Adrenal gland (tissue), 5 donors: ENCODE measurements at regions not wholly inside any gene's neighbourhood (a gene's known extent, or its start where the extent isn't known, plus 50 kb on each side); places are given as distances from the start of the nearest gene placed in this dataset.

Experiments
- CTCF ChIP-seq, 6 experiments: fragments of 450-650 bp in 4 of 6; fragments of 200-600 bp in 2 of 6; sonication (generic) in 1 of 6; IDR thresholded peaks; 1 replicate in 5 of 6; 2 replicates in 1 of 6; pipeline versions ENCODE4 v1.5.1 to v1.8.0; 2016 to 2021; ENCODE audit warnings: antibody characterized with exemption in 6 of 6, mild to moderate bottlenecking in 2 of 6, moderate library complexity in 1 of 6
- POLR2A ChIP-seq, 2 donors: fragments of 450-650 bp; IDR thresholded peaks; one replicate each; pipeline ENCODE4 v1.6.1; 2017; ENCODE audit warnings: antibody characterized with exemption in 2 of 2, mild to moderate bottlenecking in 2 of 2, moderate library complexity in 1 of 2
- donor health status: DM: no; HTN: no; CAD: no.

GRCh38 chr2:172340394-172340793, 87.0 kb upstream of the ITGA6 start:
- TF ChIP-seq CTCF (IDR thresholded peaks at IDR 0.05): no peak
- TF ChIP-seq POLR2A (IDR thresholded peaks at IDR 0.05): no peak
